Heart left ventricle (tissue), 16 donors: ENCODE measurements at regions not wholly inside any gene's neighbourhood (a gene's known extent, or its start where the extent isn't known, plus 50 kb on each side); places are given as distances from the start of the nearest gene placed in this dataset.

Source experiments
- ATAC-seq, 4 donors: fragments of 200-7000 bp; cut with Tn5 transposase; one replicate each; pipeline ENCODE4 v1.9.1; 2020 to 2022; ENCODE audit warnings: moderate library complexity in 4 of 4, mild to moderate bottlenecking in 3 of 4, moderate number of reproducible peaks in 1 of 4
- DNase-seq, 5 donors: peaks; one replicate each; pipeline ENCODE4 v3.0.0-alpha.2; 2020
- H3K27ac ChIP-seq, 12 donors: fragments of 200-600 bp; sonication (generic) in 4 of 12; one replicate each; pipeline versions ENCODE4 v1.5.0 to v1.8.0; 2016 to 2022; ENCODE audit warnings: mild to moderate bottlenecking in 2 of 12
- H3K27me3 ChIP-seq, 9 donors: fragments of 200-600 bp; sonication (generic) in 2 of 9; one replicate each; pipeline versions ENCODE4 v1.5.1 to v1.8.0; 2016 to 2022; ENCODE audit warnings: mild to moderate bottlenecking in 3 of 9
- H3K36me3 ChIP-seq, 9 donors: fragments of 200-600 bp; sonication (generic) in 2 of 9; one replicate each; pipeline versions ENCODE4 v1.5.0 to v1.8.0; 2018 to 2022; ENCODE audit warnings: mild to moderate bottlenecking in 2 of 9
- H3K4me1 ChIP-seq, 12 donors: fragments of 200-600 bp; sonication (generic) in 4 of 12; one replicate each; pipeline versions ENCODE4 v1.5.0 to v1.8.0; 2016 to 2022; ENCODE audit warnings: mild to moderate bottlenecking in 3 of 12
- H3K4me3 ChIP-seq, 12 donors: fragments of 200-600 bp; sonication (generic) in 4 of 12; one replicate each; pipeline versions ENCODE4 v1.5.0 to v1.8.0; 2017 to 2022; ENCODE audit warnings: mild to moderate bottlenecking in 9 of 12, moderate library complexity in 4 of 12
- H3K9me3 ChIP-seq, 12 donors: fragments of 200-600 bp; sonication (generic) in 4 of 12; one replicate each; pipeline versions ENCODE4 v1.5.0 to v1.8.0; 2016 to 2022; ENCODE audit warnings: mild to moderate bottlenecking in 1 of 12
- CTCF ChIP-seq, 12 donors: fragments of 200-600 bp; sonication (generic) in 4 of 12; IDR thresholded peaks; one replicate each; pipeline versions ENCODE4 v1.5.0 to v1.8.0; 2018 to 2022; ENCODE audit warnings: antibody characterized with exemption in 12 of 12, mild to moderate bottlenecking in 5 of 12
- POLR2A ChIP-seq, 2 donors: fragments of 450-650 bp; IDR thresholded peaks; one replicate each; pipeline ENCODE4 v1.6.1; 2017; ENCODE audit warnings: antibody characterized with exemption in 2 of 2, mild to moderate bottlenecking in 2 of 2, moderate library complexity in 2 of 2
- WGBS, 4 donors: extraction: QIAGEN DNeasy Blood & Tissue Kit in 2 of 4; methylation state at CpG; one replicate each; pipeline versions ENCODE4 v1.1.5 to v1.1.7; 2013 to 2018; 5-methylcytosine and 5-hydroxymethylcytosine counted together
- intact Hi-C, 10 donors: fragments of 100-400 bp; cut with DNase I; formaldehyde crosslinking; loops; one replicate each; pipeline versions ENCODE4 v1.11.1 to v1.14.2; 2022
- donor health status: ischemic (EF 13 %, LVEDD 7.1; RV severe dilation, severe dysfunction).
- donor health status: healthy with polysubstance abuse.
- donor health status: DM: no; HTN: yes; CAD: no.
- donor health status: DM: no; HTN: no; CAD: no.
- donor health status: ischemic (EF 25% LVEDD 6.9; RV normal size, moderate dysfunction).
- donor health status: ischemic (EF 25% LVEDD 5.7; RV mildly dilated, moderate dysfunction).
- donor health status: healthy.
- donor health status: DM: yes; HTN: yes; CAD: no.
- donor health status: ischemic (EF 35%, LVEDD 5.7; RV mildly dilated, moderate dysfunction).
- donor health status: nonischemic (EF 11% LVEDD 7.7; RV severe dilation, severe dysfunction).
- donor health status: DM: yes; HTN: yes; CAD: no.
- donor health status: PGD.
- donor health status: ischemic (EF 29% LVEDD 5.4; RV normal size, mild dysfunction).
- donor health status: nonischemic (EF 23%, LVEDD 6.1; RV moderate dilation, normal function).

GRCh38 chr5:94086194-94086593 lies 344.8 kb upstream of the POU5F2 start:
- intact Hi-C loops = no loop called here
- 93 to 97% (median 94%) methylated on average over 2 of the region's 2 CpGs for WGBS, 4 donors
- peaks cover 0 to 13% (median 0%) of the 10 kb centered on the region in 12 donors for H3K9me3 ChIP-seq

GRCh38 chr5:94082405-94082804 lies 341.0 kb upstream of the POU5F2 start:
- peaks cover 0 to 9% (median 0%) of the 10 kb centered on the region in 12 donors for H3K9me3 ChIP-seq
- DNase-seq (no peak), ATAC-seq (no peak)
- no peak overlapping the region for H3K4me3 ChIP-seq
- H3K36me3 ChIP-seq = no peaks in the 10 kb centered on the region
- H3K27ac ChIP-seq = no peak overlapping the region
- TF ChIP-seq POLR2A (IDR thresholded peaks at IDR 0.05) (no peak), CTCF (IDR thresholded peaks at IDR 0.05) (no peak)
- H3K4me1 ChIP-seq = peaks cover 0 to 12% (median 0%) of the 10 kb centered on the region in 12 donors
- H3K27me3 ChIP-seq = no peaks in the 10 kb centered on the region
- intact Hi-C loops = no loop called here

More at GRCh38 chr5:94086194-94086593, 344.8 kb upstream of the POU5F2 start:
- Histone ChIP-seq H3K4me3 (no peak overlapping the region), H3K27ac (no peak overlapping the region), H3K36me3 (no peaks in the 10 kb centered on the region), H3K27me3 (no peaks in the 10 kb centered on the region), H3K4me1 (peaks cover 0 to 3% (median 0%) of the 10 kb centered on the region in 12 donors)
- DNase-seq (no peak), ATAC-seq (no peak)
- TF ChIP-seq CTCF (IDR thresholded peaks at IDR 0.05) (no peak), POLR2A (IDR thresholded peaks at IDR 0.05) (no peak)

- WGBS, 4 donors = 95 to 100% (median 95%) methylated on average over 1 of the region's 1 CpG
These were observed 339.7 kb upstream of the POU5F2 start for GRCh38 chr5:94081088-94081487.

GRCh38 chr5:94080390-94080789 lies 339.0 kb upstream of the POU5F2 start:
- no peak overlapping the region for H3K27ac ChIP-seq
- intact Hi-C loops = no loop called here
- no peak overlapping the region for H3K4me3 ChIP-seq
- H3K27me3 ChIP-seq = no peaks in the 10 kb centered on the region
- peaks cover 0 to 12% (median 0%) of the 10 kb centered on the region in 12 donors for H3K4me1 ChIP-seq
- no peaks in the 10 kb centered on the region for H3K36me3 ChIP-seq
- ATAC-seq = no peak
- no peak for DNase-seq
- TF ChIP-seq CTCF (IDR thresholded peaks at IDR 0.05) (no peak), POLR2A (IDR thresholded peaks at IDR 0.05) (no peak)
- peaks cover 0 to 5% (median 0%) of the 10 kb centered on the region in 12 donors for H3K9me3 ChIP-seq
- 93 to 98% (median 94%) methylated on average over 3 of the region's 3 CpGs for WGBS, 4 donors

More at GRCh38 chr5:94081088-94081487, 339.7 kb upstream of the POU5F2 start:
- Histone ChIP-seq H3K27me3 (no peaks in the 10 kb centered on the region), H3K4me1 (peaks cover 0 to 12% (median 0%) of the 10 kb centered on the region in 12 donors), H3K27ac (no peak overlapping the region), H3K4me3 (no peak overlapping the region), H3K36me3 (no peaks in the 10 kb centered on the region), H3K9me3 (peaks cover 0 to 9% (median 0%) of the 10 kb centered on the region in 12 donors)
- intact Hi-C loops = no loop called here
- TF ChIP-seq POLR2A (IDR thresholded peaks at IDR 0.05) (no peak), CTCF (IDR thresholded peaks at IDR 0.05) (no peak)
- no peak for DNase-seq
- no peak for ATAC-seq
